ENCODE measurements at regions not wholly inside any gene's neighbourhood (a gene's known extent, or its start where the extent isn't known, plus 50 kb on each side); places are given as distances from the start of the nearest gene placed in this dataset.

DNA sequence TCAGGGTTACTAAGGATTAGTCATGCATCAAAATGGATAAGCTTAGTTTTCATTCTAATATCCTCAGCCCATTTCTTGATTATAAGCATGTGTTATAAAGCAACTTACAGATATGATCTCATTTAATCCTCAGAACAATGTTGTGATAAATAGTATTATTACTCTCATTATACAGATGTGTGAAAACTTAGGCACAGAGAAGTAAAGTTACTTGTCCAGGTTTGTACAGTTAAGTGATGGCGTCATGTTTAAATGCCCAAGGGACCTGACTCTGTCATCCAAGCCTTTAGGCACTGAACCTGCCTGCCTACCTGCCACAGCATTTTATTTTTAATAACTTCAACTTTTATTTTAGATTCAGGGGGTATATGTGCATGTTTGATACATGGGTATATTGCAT, 472.9 kb upstream of the SEMA6D start:
- TF ChIP-seq, protein P1, sequence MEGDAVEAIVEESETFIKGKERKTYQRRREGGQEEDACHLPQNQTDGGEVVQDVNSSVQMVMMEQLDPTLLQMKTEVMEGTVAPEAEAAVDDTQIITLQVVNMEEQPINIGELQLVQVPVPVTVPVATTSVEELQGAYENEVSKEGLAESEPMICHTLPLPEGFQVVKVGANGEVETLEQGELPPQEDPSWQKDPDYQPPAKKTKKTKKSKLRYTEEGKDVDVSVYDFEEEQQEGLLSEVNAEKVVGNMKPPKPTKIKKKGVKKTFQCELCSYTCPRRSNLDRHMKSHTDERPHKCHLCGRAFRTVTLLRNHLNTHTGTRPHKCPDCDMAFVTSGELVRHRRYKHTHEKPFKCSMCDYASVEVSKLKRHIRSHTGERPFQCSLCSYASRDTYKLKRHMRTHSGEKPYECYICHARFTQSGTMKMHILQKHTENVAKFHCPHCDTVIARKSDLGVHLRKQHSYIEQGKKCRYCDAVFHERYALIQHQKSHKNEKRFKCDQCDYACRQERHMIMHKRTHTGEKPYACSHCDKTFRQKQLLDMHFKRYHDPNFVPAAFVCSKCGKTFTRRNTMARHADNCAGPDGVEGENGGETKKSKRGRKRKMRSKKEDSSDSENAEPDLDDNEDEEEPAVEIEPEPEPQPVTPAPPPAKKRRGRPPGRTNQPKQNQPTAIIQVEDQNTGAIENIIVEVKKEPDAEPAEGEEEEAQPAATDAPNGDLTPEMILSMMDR (conservative IDR thresholded peaks at IDR 0.05; ENCODE audit: control insufficient read depth, insufficient read depth, low read depth, low read length), result no peak
- no peak overlapping the region for H3K4me3 ChIP-seq (ENCODE audit: control insufficient read depth, low read depth, low read length)
- DNase-seq (ENCODE audit: low read depth), result no peak

DNA sequence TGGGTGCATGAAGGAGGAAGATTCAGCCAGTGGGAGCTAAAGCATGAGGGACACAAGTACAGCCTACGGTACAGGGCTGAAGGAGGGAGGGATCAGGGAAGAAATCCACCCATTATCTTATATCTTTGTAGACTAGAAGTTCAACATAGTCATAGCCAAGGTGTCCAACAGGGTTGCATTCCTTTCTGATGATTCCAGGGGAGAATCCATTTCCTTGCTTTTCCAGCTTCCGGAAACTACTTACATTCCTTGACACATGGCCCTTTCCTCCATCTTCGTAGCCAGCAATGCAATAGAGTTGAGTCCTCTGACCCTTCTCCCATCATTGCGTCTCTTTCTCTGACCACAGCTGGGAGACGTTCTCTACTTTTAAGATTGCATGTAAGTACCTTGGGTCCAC, 471.0 kb upstream of the SEMA6D start:
- DNase-seq (ENCODE audit: low read depth), result no peak
- no peak overlapping the region for H3K4me3 ChIP-seq (ENCODE audit: control insufficient read depth, low read depth, low read length)
- TF ChIP-seq, protein P1 (conservative IDR thresholded peaks at IDR 0.05; ENCODE audit: control insufficient read depth, insufficient read depth, low read depth, low read length), result no peak

DNA sequence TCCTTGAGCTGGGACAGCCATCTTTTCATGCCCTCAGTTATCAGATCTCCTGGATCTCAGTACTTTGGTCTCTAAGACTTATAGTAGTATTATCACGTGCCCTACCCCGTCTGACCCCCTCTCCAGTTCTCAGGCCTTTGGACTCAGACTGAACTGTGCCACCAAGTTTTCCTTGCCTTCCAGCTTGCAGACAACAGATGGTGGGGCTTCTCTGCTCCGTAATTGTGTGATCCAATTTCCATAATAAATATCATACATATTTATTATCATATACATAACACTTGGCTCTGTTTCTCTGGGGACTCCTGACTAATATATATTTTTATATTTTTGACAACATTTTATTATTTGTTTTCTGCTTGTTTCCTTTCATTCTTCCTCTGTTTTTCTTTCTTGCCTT, 458.8 kb upstream of the SEMA6D start:
- TF ChIP-seq, protein P1 (conservative IDR thresholded peaks at IDR 0.05; ENCODE audit: control insufficient read depth, insufficient read depth, low read depth, low read length), result no peak
- no peak for DNase-seq (ENCODE audit: low read depth)
- H3K4me3 ChIP-seq (ENCODE audit: control insufficient read depth, low read depth, low read length), result no peak overlapping the region

DNA sequence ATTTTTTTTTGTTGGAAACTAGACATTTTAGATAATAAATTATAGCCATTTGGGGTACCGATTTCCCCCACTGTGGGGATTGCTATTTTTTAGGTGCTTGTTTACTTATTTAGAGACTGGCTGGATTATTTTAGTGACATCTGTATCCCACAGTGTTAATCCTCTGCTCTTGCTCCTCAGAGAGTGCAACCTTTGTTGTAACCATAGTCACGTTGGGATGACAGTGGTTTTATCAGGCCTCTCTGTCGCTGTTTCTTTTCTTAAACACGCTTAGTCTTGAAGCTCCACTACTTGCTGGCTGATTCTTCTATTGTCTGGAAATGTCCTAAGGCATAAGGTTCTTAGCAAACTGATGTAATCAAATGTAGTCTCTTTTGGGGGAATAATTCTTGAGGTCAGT, 451.6 kb upstream of the SEMA6D start:
- no peak for DNase-seq (ENCODE audit: low read depth)
- TF ChIP-seq, protein P1 (conservative IDR thresholded peaks at IDR 0.05; ENCODE audit: control insufficient read depth, insufficient read depth, low read depth, low read length), result no peak
- no peak overlapping the region for H3K4me3 ChIP-seq (ENCODE audit: control insufficient read depth, low read depth, low read length)

DNA sequence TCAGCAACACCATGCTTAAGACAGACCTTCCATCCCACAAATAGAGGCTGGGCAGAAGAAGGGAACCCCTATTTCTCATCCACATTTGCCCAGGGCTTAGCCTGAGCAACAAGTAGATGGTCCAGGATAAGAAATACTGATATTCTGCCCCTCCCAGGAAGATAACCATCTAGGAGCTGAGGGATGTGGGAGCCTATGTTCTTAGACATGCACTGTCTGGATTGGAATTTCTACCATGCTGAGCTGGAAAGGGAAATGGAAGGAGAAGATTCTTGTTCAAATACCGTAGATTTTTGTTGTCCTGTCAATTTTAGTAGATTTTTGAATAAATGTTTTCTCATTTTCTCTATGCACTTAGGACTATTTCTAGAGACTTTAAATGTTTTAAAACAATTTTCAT, 450.7 kb upstream of the SEMA6D start:
- DNase-seq (ENCODE audit: low read depth), result no peak

DNA sequence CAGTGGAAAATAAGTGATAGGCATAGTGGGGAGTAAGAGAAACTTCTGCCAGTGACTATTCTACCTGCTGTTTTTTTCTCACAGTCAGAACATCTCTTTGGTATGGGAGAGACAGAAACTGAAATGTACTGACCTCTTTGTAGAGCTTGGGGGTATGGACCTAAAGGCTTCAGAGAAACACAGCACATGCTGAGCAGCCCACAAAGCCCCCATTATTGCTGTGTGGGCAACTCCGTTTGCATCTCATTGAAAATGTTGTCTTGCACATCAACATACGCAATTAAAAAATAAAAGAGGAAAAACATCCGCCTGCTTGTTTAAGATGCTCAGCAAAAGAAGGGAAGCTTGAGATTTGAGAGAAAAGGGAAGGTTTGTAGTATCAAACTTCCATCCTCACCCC, 443.4 kb upstream of the SEMA6D start:
- no peak for DNase-seq (ENCODE audit: low read depth)
- H3K4me3 ChIP-seq (ENCODE audit: control insufficient read depth, low read depth, low read length), result no peak overlapping the region
- TF ChIP-seq, protein P1 (conservative IDR thresholded peaks at IDR 0.05; ENCODE audit: control insufficient read depth, insufficient read depth, low read depth, low read length), result no peak

More for the DNA sequence above, 450.7 kb upstream of the SEMA6D start:
- TF ChIP-seq, protein P1 (conservative IDR thresholded peaks at IDR 0.05; ENCODE audit: control insufficient read depth, insufficient read depth, low read depth, low read length), result no peak
- no peak overlapping the region for H3K4me3 ChIP-seq (ENCODE audit: control insufficient read depth, low read depth, low read length)

DNA sequence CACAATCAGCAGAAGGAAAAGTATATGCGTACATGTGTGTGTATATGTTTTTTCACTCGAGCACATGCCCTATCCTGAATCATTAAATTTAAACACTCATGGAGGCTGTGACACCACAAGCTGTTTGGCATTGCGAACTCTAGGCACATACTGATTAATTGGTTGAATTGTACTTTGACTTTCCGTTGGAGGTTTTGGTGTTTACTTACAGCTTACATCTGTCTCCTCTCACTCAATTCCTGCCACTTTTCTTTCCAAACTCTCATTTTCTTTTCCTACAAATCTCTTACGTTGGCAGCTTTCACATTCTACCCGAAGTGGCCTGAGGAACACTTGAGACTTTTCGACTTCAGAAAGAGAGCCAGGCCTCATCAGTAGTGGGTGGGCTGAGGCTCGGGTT, 434.1 kb upstream of the SEMA6D start:
- no peak overlapping the region for H3K4me3 ChIP-seq (ENCODE audit: control insufficient read depth, low read depth, low read length)
- DNase-seq (ENCODE audit: low read depth), result no peak
- TF ChIP-seq, protein P1 (conservative IDR thresholded peaks at IDR 0.05; ENCODE audit: control insufficient read depth, insufficient read depth, low read depth, low read length), result no peak
